ENCODE measurements at regions not wholly inside any gene's neighbourhood (a gene's known extent, or its start where the extent isn't known, plus 50 kb on each side); places are given as distances from the start of the nearest gene placed in this dataset.

- Histone ChIP-seq H3K4me2 (ENCODE audit: low read depth, low read length) (no peak overlapping the region), H2AK5ac (ENCODE audit: low read depth, low read length) (no peak overlapping the region), H3K9me3 (ENCODE audit: control insufficient read depth, insufficient read depth, low read length) (no peaks in the 10 kb centered on the region), H4K20me1 (ENCODE audit: insufficient read depth, low read length) (no peaks in the 10 kb centered on the region), H4K8ac (ENCODE audit: low read depth in 2 of 2, low read length in 2 of 2) (no peak overlapping the region), H3K36me3 (ENCODE audit: control insufficient read depth, insufficient read depth, low read length) (no peaks in the 10 kb centered on the region), H3K23ac (ENCODE audit: low read depth, low read length) (no peak overlapping the region), H2BK5ac (ENCODE audit: low read depth, low read length, poor library complexity, severe bottlenecking) (no peak overlapping the region), H2BK15ac (ENCODE audit: low read depth, low read length) (no peak overlapping the region), H4K5ac (ENCODE audit: low read depth, low read length) (no peak overlapping the region), H3K27me3 (ENCODE audit: control insufficient read depth, insufficient read depth, low read length) (no peaks in the 10 kb centered on the region), H2BK120ac (ENCODE audit: low read depth, low read length) (no peak overlapping the region), H3K14ac (replicated peaks; ENCODE audit: low read depth, low read length) (no peak overlapping the region), H3K4me3 (ENCODE audit: insufficient read depth, low read depth, low read length) (no peak overlapping the region), H3K9ac (ENCODE audit: low read depth, low read length) (no peak overlapping the region), H2AK9ac (replicated peaks; ENCODE audit: low read depth, low read length, poor library complexity) (no peak overlapping the region), H3K79me1 (ENCODE audit: low read depth in 1 of 2, low read length in 2 of 2) (no peaks in the 10 kb centered on the region), H3K27ac (ENCODE audit: insufficient read depth, low read length) (no peak overlapping the region), H3K18ac (ENCODE audit: low read depth, low read length) (no peak overlapping the region), H3K56ac (ENCODE audit: extremely low read depth, insufficient read depth, low read length) (no peak overlapping the region), H4K91ac (ENCODE audit: insufficient read depth, low read depth, low read length) (no peak overlapping the region), H2BK20ac (ENCODE audit: low read depth, low read length) (no peak overlapping the region), H3K9me1 (ENCODE audit: insufficient read depth, low read length) (peaks cover 3% of the 10 kb centered on the region), H3K4ac (ENCODE audit: low read depth, low read length) (no peak overlapping the region), H2AFZ (replicated peaks; ENCODE audit: low read length, poor library complexity) (no peak overlapping the region), H3K4me1 (ENCODE audit: control insufficient read depth, insufficient read depth, low read length) (peaks cover under 1% of the 10 kb centered on the region)
- DNase-seq, result no peak
- ChIA-PET POLR2A (ENCODE audit: unreplicated experiment) (no interaction called here), CTCF (no interaction called here)
- no TSS peak for BruUV-seq (replicated peaks)
- dilution Hi-C loops (cut with HindIII; ENCODE audit: low sequenced_read_pairs, unreplicated experiment) (no loop called here), in situ Hi-C loops (cut with MboI; ENCODE audit: low sequenced_read_pairs) (no loop called here), intact Hi-C loops (cut with micrococcal nuclease) (no loop called here)
- no peak for ATAC-seq (ENCODE audit: low read depth)
- TF ChIP-seq CEBPB (IDR thresholded peaks at IDR 0.05; ENCODE audit: low read depth, low read length) (no peak), BHLHE40 (IDR thresholded peaks at IDR 0.05; ENCODE audit: low read depth, low read length) (no peak), CTCF (conservative IDR thresholded peaks at IDR 0.05; ENCODE audit: low read depth, low read length) (no peak)
- TF ChIP-seq, protein P1, sequence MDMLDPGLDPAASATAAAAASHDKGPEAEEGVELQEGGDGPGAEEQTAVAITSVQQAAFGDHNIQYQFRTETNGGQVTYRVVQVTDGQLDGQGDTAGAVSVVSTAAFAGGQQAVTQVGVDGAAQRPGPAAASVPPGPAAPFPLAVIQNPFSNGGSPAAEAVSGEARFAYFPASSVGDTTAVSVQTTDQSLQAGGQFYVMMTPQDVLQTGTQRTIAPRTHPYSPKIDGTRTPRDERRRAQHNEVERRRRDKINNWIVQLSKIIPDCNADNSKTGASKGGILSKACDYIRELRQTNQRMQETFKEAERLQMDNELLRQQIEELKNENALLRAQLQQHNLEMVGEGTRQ (IDR thresholded peaks at IDR 0.05; ENCODE audit: low read depth, low read length), result no peak
- WGBS, 2 experiments (ENCODE audit: extremely low coverage in 2 of 2, insufficient read length in 1 of 2), result 40% methylated on average over 1 of the region's 3 CpGs; no CpG with 5 or more reads in 1 of the 2 experiments
Observed at GRCh38 chr6:133067960-133068359, 173.2 kb upstream of the EYA4 start.

All from IMR-90 (cell line).